HG03354 (cell line): ENCODE measurements at regions not wholly inside any gene's neighbourhood (a gene's known extent, or its start where the extent isn't known, plus 50 kb on each side); places are given as distances from the start of the nearest gene placed in this dataset.
"Not testable (repeated sequence)": the region's sequence is repeated elsewhere in the genome, so short reads cannot be mapped to it uniquely, and the experiment has no call there.

Experiments
- ATAC-seq: cut with Tn5 transposase; IDR thresholded peaks from one replicate; pipeline ENCODE4 v1.9.1; 2021; ENCODE audit warnings: mild to moderate bottlenecking; ENCODE audit not compliant: unreplicated experiment, poor library complexity, severe bottlenecking

DNA sequence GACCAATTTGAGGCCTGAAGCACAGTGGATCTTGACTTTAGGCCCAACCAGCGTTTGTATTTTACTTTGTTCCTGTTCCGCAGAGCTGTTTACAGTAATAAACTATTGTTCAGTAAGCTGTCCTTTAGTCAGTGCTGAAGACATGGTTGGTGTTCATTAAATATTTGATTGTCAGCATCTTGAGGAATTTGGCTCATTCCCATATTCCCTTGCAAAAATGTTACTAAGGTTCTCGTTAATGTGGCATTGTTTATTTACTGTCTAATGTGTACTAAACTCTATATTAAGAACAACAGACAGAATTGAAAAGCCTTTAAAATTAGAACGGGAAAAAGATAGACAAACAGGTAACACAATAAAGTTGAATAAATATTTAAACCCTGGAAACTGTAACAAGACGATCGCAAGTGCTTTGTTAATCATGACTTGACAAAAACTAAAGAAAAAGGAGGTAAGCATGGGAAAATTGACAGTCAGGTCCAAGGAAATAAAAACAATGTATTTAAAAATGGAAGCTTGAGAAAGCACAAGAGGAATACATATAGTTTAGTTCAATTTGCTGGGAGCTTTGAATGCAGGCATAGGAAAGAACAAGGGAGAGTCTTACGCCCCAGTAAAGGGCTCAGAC, 1060.8 kb upstream of the CRIM1 start:
- no peak for ATAC-seq

DNA sequence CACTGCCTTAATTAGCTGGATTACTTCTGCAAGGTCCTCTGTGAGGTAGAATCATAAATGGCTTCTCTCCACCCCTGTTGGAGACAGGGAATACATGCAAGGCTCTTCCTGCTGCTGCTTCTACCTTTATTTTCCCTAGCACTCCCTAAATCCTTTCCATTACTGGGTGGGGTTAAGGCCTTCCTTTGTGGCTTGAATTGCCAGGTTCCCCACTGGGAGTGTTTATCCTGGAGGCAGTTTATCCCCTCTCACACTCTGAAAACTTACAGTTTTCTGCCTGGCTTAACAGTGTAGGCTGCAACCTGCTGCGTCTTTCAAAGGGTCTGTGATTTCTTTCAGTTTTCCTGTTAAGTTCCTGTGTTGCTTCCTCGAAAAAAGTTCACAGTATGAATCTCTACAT, 1062.3 kb upstream of the CRIM1 start:
- ATAC-seq = no peak

DNA sequence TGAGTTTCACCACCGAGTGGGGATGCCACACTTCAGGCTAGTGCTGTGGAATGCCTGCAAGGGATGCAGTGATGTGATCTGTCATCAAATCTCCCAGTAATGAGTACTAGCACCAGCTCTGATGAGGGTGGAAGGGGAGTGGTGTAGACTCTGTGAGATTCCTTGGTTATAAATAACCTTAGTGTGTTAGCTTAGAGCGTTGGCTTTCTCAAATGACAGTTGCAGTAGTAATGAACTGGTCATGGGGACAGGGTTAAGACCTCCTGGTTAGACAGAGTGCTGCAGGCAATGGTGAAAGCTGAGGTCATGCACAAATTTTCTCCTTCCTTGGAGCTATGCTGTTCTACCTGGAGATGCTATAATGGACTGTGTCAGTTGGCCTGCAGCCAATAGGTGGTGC, 1063.4 kb upstream of the CRIM1 start:
- no peak for ATAC-seq

DNA sequence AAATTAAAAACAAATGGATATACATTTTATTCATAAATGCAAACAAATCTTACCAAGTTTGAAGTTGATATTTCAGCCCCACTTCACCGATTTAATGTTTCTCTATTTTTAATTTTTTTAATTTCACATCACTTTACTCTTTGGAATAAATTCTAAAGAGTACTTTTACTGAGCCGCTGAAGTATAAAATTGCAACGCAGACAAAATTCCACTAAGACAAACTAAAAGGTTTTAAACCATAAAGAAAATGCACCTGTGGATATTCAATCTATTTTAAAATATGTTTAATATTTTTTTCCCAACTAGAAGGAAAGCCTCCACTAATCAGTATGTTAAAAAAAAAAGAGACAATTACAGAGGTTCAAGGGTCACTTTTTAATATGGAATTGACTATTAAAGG, 1073.9 kb upstream of the CRIM1 start:
- no peak for ATAC-seq

DNA sequence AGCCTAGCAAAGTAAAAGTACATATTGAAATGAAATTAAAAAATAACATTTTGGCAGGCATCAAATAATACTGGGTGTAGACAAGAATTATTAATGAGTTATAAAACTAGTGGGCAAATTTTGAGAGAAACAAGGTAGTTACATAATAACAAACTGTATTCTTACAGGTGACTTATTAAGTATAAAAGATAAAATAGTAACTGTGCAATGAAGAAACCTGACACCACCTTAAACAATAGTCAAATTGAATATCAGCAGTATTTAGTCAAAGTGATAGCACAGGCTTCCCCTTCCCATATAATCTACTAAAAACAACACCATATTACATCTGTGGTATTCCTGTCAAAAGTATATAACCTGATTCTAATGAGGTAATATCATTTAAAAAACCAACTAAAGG, 1099.8 kb upstream of the CRIM1 start:
- no peak for ATAC-seq

DNA sequence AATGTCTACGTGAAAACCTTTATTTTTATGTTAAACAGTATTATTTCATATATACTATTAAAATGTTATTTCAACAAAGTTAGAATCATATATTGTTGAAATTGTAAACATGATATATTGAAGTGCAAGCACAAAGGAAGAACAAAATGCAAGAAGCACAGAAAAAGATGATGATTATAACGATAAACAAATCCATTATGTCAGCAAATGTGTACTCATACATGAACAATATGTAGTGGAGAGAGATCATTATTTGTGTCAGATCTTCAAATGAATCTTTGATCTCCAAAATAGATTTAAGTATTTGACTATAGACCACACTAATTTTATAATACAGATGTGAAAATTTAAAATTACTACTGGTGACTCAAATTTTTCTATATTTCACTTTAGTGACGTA, 1104.4 kb upstream of the CRIM1 start:
- ATAC-seq = no peak

DNA sequence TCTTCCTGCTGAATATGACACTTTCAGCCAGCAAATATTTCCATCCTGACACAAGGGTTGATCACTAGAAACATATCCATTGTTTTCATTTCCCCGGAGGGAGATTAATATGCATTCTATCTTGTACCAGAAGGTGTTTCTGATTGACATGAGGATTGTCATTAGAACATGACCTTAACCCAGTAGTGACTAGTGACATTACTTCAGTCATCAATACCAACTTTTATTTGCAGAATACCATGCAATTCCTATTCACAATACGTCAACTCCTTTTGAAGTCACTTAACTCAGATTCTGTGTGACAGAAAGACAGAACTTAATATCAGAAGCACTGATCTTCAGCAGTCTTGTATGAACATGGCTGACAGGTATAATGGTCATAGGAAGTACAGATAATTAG, 1108.9 kb upstream of the CRIM1 start:
- ATAC-seq = no peak

DNA sequence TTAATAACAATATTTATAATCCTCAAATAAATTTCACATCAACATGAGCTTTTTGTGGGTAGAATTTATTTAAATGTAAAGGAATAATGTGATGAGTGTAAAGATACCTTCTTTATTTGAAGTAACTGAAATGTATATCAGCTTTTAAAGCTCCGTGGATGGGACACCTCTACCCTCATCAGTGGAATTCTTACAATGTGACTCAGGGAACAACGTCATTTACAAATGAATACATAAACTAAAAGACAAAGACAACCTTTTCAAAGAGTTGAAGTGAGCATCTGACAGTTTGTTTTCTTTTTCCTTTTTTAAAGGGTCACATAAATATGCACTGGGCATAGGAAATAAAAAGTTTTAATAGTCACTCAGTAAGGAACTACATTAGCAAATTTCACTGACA, 1127.0 kb upstream of the CRIM1 start:
- ATAC-seq = no peak

DNA sequence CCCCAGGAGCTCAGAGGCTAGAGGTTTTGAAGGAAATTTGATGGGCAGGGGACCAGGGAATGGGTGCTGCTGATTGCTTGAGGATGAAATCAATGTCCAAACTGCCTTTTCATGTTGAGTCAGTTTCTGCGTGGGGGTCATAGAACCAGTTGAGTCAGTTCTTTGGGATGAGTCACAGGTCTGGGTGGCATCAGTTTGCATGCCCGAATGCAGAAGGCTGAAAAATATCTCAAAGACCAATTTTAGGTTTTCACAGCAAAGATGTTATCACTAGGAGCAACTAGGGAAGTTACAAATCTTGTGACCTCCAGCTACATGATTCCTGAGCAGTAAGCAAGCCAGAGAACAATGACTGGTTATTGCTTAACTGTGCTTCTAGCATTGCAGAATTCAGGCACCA, 1135.1 kb upstream of the CRIM1 start:
- no peak for ATAC-seq

DNA sequence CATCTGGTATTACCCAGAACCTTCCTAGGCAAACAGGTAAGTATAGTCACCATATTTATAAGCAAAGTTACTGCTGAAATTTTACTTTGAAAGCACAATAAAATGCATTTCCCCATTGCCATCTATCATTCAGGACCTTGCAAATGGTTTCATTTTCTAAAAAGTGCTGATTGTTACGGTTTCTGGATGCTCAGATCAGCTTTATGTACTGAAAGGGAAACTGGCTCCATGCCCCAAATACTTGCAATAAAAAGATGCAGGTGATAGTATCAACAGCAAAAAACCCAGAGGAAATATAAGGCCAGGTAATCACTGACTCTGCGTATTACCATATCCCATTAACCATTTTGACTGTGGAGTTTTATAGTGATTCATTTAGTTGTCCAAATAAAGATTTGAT, 1150.7 kb upstream of the CRIM1 start:
- no peak for ATAC-seq

DNA sequence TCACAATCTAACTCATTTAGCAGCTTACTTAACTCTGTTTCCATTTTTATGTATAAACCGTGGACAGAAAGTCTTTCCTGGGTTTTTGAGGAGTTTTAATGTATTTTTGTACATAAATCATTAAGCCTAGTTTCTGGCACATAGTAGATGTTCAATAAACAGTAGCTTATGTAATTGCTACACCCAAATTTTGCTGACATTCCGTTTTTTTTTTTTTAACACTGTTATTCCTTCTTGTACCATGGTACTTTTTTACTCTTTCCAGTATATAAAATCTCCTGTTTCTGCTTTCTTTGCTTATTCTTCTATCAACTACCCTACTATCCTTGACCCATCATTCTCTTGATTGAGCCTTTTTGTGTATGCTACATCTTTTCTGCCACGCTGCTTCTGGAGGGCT, 1151.3 kb upstream of the CRIM1 start:
- ATAC-seq = no peak

DNA sequence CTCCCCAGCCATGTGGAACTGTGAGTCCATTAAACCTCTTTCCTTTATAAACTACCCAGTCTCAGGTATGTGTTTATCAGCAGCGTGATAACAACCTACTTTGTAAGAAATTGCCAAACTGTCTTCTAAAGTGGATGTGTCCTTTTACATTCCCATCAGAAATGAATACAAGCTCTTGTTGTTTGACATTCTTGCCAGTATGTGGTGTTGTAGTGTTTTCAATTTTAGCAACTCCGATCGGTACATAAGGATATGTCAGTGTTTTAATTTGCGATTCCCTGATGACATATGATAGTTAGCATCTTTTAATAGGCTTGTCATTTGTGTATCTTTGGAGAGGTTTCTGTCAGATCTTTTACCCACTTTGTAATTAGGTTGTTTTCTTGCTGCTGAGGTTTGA, 1156.3 kb upstream of the CRIM1 start:
- ATAC-seq = no peak

DNA sequence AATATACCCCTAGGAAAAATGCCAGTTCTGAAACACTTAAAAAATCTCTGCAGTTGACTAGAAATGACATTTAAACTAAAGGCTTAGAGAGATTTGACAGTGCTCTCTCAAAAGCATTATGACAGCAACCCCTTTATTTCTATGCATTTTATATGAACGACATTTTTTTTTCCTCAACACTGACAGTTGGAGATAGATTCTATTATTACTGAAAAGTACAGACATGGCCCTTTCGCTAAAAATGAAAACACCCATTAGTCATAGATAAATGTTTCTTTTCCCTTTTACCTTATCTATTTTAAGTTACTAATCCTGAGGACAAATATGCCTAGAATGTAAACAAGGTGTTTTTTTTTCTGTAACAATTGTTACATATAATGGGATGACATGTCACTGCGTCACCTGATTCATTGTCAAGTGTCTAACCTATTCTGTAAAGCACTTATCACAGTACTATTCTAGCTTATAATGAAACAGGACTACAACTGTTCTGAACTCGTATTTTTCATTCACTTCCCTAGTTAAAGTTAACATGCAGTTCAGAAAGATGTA, 1169.6 kb upstream of the CRIM1 start:
- no peak for ATAC-seq

DNA sequence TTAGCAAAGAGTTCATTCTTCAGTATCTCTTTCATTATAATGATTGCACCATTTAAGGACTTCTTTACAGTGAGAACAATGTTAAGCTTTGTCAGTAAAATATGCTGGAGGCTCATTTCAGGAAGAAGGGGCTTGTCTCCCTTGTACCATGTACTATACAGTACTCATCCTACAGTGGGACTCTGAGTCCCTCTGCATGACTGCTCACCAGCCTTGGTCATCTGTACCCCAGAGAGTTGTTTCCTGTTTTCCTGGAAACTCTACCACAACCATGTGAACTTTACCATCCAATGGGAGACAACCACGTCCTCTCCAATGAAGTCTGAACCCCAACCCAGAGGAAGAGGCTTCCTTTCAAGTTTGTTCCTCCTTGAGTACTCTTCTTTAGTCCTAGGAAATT, 1171.1 kb upstream of the CRIM1 start:
- no peak for ATAC-seq

DNA sequence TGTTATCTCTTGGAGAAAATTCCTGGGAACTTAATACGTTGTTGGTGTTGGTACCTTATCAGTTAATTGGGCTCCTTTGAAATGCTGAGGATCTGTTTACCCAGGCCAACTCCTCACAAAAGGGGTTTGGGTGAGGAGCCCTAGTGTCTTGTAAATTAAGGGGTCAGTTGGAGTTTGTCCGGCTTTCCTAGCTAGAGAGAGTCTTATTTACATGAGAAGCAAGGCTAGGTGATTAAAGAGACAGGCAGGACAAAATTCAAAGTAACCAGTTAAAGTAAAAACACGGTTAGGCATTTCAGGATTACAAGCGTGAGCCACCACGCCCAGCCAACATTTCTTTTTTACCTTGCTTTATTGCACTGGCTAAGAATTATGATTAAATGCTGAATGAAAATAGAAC, 1178.9 kb upstream of the CRIM1 start:
- ATAC-seq = not testable (repeated sequence)

DNA sequence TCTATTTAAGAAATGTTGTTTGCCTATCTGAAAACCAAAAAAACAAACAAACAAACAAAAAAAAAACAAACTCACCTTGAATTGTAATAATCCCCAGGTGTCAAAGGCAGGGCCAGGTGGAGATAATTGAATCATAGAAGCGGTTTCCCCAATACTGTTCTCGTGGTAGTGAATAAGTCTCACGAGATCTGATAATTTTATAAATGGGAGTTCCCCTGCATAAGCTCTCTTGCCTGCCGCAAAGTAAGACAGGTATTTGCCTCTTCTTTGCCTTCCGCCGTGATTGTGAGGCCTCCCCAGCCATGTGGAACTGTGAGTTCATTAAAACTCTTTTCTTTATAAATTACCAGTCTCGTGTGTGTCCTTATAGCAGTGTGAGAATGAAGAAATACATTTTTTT, 1180.7 kb upstream of the CRIM1 start:
- no peak for ATAC-seq

DNA sequence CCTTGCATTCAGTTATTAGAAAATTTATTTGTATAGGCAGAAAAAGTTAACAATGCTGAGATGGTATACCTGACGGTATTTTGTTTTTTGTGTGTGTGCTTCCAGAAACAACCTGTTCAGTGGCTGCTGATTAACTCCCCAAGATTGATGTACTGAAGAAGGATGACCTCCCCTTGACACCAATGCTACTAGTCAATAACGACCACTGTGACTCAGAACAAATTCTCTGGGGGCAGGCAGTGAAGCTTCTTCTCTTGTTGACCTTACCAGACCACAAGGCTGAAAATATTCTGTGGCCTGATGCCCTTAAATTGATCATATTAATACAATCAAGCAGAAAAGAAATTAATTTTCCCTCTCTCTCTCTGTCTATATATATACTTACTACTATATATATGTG, 1182.9 kb upstream of the CRIM1 start:
- no peak for ATAC-seq

DNA sequence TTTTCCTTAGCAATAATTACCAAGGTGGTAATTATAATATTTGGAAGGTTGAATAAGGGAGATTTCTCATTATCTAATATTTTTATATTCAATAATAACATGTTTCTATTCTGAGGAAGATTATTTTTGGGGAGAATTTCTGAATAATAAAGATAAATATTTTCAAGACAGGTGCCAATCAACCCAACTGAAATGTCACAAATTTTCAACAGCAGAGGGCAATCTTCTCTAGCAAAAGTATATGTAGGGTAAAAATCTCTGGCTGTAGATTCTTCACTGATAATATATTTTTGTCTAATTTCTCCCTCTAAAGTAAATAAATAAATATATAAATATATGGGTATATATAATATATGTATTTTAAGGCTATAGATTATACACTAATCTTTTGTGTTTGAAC, 1187.2 kb upstream of the CRIM1 start:
- no peak for ATAC-seq

DNA sequence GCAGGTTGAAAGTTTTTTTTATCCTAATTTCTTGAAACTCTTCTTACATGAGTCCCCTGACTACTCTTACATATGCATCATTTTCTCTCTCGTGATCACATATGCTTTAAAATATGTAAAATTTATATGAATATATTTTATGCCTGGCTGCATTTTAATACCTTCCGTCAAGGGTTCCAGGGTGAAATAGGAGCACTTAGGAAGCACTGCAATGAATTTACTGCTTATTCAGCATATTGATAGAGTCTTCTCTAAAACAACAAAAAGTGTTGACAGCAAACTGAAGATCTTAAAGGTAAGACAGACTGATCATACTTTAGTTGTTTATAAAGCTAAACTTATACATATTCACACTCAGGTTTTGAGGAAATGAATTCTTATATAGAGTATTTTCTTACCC, 1191.6 kb upstream of the CRIM1 start:
- no peak for ATAC-seq

DNA sequence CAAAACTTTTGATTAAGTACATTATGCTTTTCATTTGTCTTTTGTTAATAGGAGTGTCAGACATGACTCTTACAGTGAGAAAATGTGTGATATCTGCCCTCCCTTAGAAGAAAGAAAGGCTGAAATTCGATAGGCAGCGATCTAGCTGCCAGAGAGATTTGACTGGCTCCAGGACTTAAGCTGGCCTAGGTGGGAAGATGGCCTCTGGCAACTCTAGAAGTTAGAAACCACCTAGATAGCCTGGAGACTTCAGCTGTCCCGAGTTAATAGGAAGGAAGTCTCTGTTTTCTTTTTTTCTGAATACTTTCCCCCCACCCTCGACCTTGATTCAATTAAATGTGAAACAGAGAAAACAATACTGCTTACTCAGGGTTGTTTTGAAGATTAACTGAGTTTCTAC, 1194.7 kb upstream of the CRIM1 start:
- ATAC-seq = no peak

DNA sequence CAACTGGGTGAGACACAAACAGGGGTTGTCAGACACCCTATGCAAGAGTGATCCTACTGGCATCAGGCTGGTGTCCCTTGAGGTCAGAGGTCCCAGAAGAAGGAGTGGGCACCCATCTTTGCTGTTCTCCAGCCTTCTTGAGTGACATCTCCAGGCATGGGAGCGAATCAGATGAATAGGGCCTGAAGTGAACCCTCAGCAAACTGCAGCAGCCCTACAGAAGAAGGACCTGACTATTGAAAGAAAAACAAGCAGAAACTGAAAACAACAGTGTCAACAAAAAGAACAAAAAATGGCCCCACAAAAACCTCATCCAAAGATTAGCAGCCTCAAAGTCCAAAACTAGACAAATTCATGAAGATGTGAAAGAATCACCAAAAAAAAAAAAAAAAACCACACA, 1229.7 kb upstream of the CRIM1 start:
- no peak for ATAC-seq

DNA sequence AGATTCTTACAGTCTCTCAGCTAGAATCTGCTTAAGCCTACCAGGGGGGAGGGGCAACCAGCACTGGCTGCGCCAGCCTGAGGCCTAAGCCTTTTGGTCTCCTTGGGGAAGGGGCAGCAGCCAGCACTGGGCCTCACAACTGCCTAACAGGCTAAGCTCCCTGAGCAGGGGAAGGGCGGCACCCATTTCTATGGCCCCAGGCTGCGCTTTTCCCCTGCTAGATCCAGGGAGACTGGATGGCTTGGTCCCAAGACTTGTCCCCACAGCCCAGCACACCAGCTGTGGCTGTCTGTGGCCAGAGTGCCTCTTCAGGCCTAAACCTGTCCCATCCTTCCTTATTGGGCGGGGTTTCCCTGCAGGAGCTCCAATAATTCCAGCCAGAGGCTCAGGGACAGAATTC, 1230.3 kb upstream of the CRIM1 start:
- no peak for ATAC-seq
